DMS79 (cell line): ENCODE measurements at regions not wholly inside any gene's neighbourhood (a gene's known extent, or its start where the extent isn't known, plus 50 kb on each side); places are given as distances from the start of the nearest gene placed in this dataset.
"Not testable (repeated sequence)": the region's sequence is repeated elsewhere in the genome, so short reads cannot be mapped to it uniquely, and the experiment has no call there.

Source experiments
- DNase-seq: peaks from one replicate; lab custom pipeline; 2025; lab: John Stamatoyannopoulos, UW

DNA sequence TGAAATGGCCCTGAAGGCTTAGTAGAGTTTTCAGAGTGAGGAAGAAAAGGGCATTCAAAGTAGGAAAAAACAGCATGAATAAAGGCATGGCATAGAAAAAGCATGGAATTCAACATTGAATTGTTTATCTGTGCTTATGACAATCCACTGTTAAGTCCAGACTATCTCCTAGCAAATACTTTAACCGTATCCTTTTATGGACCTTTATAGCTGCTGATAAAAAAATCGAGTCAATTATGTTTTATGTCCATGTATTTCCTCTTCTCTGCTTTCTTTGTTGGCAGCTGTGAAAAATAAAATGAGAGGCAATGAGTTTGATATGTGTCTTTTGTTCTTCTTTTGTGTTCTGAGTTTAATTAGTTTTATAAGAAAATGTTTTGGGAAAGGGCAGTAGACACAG is 70.4 kb downstream of the TDRD15 start:
- no peak for DNase-seq

- no peak for DNase-seq
Observed at GRCh38 chr2:21194858-21195271, 71.1 kb downstream of the TDRD15 start.

DNA sequence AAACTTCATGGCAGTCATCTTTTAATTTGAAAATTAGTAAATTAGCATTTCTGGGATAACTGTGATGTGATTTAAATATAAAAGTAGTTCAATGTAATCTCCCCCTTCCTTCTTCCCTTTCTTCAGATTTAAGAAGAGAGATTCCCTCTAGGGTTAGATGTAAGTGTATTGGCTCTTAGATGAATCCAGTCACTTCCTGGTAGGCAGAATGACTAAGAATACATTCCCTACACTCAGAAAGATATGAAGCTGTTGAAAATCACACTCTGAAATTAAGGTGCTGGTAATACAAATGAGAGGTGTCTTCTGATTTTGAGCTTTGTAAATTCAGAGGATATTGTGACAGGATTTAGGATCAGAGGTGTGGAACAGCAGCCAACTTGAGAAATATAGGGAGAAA is 71.6 kb downstream of the TDRD15 start:
- DNase-seq: no peak

DNA sequence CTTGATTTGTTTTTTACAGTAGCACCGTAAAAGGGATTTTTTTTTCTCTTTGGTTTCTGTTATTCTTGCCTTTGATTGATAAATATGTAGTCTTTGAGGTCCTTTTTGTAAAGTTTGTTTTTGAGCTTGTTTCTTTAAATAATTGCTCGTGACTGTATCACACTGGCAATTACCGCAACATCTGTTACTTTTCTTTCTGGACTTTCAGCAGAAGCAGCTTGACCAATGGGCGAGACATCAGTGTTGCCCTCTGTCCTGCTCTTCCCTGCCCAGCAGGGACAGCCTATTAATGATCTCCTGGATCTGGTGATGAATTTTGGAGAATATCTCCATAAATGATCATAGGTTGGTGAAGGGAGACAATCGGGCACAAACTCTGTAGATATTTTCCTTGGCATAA is 74.9 kb downstream of the TDRD15 start:
- no peak for DNase-seq

DNA sequence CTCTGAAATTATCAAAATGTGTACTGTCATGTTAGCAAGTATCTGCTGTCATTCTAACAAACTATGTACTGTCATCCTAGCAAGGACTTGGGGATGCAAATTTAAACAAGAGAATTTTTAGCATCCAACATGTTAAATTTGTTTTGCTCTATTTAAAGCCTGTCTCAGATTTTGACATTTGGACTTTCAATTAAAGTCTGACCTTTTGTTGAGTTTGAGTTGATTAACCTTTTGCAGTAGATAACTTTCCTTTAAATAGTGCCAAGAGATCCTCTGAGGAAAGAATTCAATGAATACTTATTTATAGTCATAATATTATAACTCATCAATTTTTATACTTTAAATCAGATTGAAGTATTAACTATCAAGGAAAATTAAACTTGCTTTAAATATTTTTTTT is 80.2 kb downstream of the TDRD15 start:
- no peak for DNase-seq

DNA sequence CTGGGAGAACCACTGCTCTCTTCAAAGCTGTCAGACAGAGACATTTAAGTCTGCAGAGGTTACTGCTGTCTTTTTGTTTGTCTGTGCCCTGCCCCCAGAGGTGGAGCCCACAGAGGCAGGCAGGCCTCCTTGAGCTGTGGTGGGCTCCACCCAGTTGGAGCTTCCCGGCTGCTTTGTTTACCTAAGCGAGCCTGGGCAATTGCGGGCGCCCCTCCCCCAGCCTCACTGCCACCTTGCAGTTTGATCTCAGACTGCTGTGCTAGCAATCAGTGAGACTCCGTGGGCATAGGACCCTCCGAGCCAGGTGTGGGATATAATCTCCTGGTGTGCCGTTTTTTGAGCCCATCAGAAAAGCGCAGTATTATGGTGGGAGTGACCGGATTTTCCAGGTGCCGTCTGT is 90.3 kb downstream of the TDRD15 start:
- not testable (repeated sequence) for DNase-seq

DNA sequence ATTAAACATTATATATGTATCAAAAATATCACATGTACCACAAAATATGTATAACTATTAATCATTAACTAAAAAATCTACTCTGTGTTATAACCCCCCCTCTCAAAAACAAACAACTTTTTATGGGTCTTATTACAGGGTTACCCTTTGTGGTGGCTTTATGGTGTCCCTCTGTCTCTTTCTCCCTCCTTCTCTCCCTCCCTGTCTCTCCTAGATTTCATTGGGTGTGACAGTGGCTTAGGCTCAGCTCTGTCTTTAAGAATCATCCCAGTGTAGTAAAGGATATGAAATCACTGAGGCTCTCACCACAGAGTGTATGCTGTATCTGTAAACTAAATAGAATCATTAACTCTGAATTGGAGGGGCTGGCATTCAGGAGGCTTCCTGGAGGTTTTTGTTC is 93.7 kb downstream of the TDRD15 start:
- no peak for DNase-seq

GRCh38 chr2:21220930-21221329 is 97.2 kb downstream of the TDRD15 start:
- no peak for DNase-seq

DNA sequence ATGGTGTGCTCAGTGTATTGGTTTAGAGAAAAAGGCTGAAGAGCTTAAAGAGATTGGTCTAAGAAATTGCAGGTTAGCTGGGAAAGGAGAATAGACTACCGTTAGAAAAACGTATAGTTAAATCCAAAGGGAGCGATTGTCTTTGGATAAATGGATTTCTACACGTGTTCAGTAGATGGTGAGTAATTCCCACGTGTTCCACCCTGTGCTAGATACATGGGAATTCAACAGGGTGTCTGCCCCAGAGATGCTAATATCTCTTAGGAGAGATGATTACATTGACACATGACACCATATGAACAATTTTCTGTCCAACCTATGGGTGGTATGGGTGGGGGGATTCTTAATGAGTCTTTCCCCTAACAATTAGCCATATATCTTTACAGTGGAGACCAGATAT is 99.8 kb downstream of the TDRD15 start:
- no peak for DNase-seq

DNA sequence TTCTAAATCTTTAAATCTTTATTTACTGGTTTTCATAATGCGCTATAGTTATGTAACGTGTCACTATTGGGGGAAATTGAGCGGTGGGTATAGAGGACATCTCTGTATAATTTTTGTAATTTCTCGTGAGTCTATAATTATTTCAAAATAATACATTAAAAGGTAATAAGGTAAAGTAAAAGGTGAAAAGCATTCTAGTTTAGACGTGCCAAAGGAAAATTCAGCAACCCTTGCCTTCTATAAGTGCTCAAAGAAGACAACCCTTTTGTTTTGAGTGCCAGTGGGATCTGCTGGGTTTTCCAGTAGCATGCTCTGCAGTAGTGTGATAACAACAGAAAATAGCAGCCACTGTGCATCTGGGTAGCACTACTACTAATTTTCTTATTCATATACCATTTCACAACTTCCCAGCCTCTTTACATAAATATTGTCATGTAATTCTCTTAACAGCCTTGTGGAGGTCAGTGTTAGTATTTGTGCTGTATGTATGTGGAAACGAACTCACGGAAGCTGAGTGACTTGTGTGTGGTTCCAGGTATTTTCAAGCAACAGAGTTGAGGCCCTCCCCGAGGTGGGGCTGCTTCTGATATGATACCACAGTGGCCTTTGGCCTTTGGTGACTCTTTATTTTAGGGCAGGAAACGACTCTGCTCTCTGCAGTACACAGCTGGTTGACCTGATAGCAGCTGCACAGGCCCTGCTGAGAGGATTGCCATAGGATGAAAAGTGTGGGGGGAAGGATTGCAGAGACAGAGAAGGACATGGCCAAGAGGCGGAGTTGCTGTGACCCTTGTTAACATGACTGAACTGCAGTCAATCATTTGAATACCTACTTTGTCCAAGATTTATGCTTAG is 104.5 kb downstream of the TDRD15 start:
- no peak for DNase-seq

- DNase-seq: no peak
Observed at GRCh38 chr2:21229302-21229701, 105.5 kb downstream of the TDRD15 start.

DNA sequence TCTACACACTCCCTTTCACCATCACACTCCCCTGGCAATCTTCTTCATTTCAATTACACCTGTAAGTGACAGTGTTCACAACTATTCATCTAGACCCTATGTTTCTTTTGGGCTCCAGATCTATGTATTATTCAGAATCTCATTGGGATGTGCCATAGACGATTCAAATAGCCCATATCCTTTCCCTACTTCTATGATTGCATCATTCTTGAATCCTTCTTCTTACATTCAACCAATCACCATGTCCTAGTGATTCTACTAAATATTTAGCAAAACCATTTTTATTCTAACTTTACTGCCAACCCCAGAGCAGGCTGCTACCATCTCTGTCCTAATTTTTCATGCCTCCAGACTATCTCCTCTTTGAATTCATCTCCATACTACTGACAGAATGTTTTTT is 106.4 kb downstream of the TDRD15 start:
- no peak for DNase-seq

DNA sequence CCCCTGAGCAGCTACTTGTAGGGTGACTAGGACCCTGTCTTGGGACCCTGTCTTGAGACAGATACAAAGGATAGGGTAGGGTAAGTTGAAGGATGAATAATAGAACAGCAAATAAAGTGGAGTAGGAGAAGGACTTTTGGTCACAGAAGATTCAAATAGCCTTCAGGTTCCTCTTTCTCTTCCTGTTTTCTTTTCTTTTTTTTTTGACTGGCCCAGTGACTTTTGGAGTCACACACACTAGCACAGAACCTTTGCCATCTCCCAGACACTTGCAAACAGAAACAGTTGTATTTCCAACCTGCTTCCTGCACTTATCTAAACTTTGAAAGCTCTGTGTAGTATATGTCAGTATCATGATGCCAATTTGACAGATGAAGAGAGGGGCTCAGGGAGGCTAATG is 108.2 kb downstream of the TDRD15 start:
- no peak for DNase-seq

- DNase-seq: no peak
Observed at GRCh38 chr2:21233194-21233593, 109.4 kb downstream of the TDRD15 start.

DNA sequence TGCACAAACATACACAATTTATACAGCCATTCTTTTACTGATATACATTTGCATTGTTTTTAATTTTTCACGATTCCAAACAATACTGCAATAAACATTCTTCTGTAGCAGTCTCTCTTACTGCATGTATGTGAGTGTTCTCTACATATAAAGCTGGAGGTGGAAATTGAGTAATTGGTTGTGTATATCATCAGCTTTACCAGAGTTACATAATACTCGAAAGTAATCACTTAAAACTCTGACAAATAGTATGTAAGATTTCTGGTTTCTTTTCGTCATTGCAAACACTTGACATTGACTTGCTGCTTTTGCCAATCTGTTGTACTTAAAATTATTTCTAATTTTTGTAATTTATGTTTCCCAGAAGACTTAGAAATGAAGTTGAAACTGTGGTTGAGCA is 110.2 kb downstream of the TDRD15 start:
- DNase-seq: no peak

DNA sequence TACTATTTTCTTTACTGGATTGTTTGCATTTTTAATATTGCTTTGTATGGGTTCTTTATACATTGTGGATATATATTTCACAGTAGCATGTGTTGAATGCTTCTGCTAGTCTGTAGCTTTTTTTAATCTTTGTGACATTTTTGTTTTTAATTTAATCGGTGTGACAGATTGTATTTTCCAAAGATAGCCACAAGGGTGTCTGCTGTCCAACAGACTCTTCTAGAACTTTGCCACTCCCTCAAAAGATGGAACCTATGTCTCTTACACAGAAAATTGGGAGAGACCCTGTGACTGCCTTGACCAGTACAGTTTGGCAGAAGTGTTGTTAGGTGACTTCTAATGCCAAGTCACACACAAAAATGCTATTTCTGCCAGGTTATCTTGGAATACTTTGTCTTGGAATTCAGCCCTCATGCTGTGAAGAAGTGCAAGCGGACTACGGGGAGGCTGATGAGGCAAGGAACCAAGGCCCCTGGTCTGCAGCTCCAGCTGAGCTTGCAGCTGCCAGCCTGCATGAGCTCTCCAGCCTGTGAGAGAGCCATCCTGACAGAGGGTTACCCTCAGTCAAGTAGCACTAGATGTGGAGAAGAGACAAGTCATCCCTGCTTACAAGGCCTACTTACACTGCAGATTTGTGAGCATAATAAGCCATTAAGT is 110.8 kb downstream of the TDRD15 start:
- DNase-seq: no peak

DNA sequence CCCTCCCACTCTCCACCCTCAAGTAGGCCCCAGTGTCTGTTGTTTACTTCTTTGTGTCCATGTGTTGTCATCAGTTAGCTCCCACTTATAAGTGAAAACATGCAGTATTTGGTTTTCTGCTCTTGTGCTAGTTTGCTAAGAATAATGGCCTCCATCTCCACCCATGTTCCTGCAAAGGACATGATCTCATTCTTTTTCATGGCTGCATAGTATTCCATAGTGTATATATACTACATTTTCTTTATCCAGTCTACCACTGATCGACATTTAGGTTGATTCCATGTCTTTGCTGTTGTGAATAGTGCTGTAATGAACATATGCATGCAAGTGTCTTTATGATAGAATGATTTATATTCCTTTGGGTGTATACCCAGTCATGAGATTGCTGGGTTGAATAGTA is 116.0 kb downstream of the TDRD15 start:
- DNase-seq: not testable (repeated sequence)

DNA sequence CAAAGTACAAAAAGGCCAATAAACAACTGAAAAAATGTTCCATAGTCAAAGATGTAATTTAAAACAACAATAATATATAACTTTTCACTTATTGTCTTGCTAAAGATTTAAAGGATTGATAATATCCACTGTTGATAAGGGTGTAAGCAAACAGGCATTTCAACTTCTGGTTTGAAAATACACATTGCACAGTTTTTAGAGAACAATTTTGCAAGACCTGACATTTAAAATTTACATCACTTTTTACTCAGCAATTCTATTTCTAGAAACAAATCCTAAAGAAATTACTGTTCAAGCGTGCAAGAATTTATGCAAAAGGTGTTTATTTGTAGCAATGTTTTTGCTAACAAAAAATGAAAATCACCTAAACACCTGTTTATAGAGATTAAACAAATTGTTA is 120.4 kb downstream of the TDRD15 start:
- no peak for DNase-seq

DNA sequence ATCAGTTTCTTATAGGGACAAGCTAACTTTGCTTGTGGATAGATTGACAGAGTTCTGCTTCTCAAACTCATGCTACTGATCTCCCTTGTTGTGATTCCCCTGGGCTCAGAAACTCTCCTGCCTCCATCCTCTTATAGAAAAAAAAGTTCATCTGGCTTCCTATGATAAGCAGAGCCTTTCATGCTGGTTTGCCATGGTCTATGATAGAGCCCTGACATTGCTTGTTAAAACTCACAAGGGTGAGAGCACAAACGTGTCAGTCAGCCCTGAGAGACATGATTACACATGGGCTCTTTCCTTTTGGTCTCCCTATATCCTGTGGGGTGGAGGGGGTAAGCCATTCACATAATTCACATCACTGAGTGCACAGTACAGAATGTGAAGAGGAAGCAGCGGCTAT is 121.8 kb downstream of the TDRD15 start:
- no peak for DNase-seq

DNA sequence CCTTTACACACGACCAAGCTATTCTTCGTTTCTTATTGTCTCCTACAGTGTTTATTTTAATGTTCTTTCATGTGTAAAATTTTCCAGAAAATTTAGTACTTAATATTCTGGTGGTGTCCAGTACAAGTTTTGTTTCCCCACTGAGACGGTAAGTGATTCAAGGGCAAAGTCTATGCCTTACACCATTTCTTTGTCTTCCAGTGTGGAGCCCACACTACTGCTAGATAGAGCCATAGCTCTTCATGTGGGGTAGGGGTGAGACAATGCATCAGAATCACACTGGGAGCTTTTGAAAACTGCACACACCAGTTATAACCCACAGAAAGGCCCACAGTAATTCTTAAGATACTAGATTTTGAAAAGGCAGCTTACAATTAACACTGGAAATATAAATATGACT is 125.6 kb downstream of the TDRD15 start:
- no peak for DNase-seq

GRCh38 chr2:21250673-21251072 is 126.9 kb downstream of the TDRD15 start:
- DNase-seq: no peak

DNA sequence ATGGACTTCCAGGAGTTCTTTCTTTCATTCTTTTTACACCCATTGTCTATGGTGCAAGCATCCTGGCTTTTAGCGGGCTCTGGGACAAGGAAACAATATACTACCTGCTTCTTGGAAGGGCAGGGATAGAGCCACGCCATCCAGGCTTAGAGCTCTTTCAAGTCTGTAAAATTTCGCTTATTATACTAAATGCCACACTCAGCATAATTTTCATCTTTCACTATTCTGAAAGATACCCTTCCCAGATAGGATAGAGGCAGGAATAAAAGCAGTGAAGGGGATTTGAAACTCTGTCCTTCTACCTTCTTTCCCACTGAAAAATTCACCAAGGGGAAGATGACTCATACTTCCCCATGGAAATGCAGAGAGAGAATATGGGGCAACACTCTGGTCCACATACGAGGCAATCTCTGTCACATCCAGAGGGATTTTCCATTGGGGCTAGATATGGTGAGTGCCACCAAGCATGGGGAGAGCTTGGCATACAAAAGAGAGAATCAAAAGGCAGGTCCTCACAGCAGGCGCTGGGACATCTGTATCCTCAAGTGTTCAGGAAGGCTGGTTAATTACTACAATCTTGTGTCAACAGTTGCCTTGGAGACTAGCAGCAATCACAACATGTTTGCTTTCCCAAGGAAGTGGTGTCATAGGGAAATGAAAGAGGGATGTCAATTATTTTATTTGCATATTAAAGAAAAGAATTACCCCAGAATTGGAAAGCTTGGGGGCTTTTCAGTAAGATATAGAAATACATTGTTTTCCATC is 127.6 kb downstream of the TDRD15 start:
- DNase-seq: no peak
